GM19438 (cell line): ENCODE measurements at regions not wholly inside any gene's neighbourhood (a gene's known extent, or its start where the extent isn't known, plus 50 kb on each side); places are given as distances from the start of the nearest gene placed in this dataset.

Experiments
- ATAC-seq: cut with Tn5 transposase; IDR thresholded peaks from one replicate; pipeline ENCODE4 v1.9.1; 2021; ENCODE audit warnings: low read depth; ENCODE audit not compliant: unreplicated experiment

DNA sequence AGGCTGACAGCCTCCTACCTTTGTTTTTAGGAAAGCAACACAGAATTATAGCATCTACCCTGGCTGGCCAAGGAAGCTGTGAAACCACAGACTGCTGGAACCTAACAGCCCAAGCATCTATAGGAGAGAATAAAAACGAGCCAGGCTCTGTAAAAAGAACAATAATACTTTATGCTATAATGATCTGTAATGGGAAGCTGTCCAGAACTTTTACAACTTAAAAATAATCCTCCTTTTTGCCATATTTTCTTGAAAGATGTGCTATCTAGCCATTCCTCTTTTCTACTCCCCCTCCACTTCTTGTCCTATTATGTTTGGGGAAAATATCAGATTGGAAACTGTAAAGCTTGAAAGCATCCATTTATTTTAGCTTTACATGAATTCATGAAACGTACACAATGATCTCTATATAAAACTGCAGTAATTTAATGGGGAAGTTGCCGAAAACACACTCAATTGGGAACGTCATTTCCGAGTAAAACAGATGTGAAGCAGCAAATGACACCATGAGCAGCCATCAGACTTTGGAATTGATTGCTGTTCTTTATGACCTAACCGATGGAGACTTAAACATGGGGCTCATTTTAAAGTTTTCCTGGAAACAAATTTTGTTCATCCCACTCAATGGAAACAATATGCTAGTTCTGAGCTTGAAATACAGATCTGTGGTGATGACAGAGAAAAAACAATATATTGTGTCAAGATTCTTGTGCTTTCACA lies 450.3 kb upstream of the CLINT1 start:
- ATAC-seq = no peak

- no peak for ATAC-seq
These were observed 449.6 kb upstream of the CLINT1 start for GRCh38 chr5:158308429-158309025.

- no peak for ATAC-seq
These were observed 446.9 kb upstream of the CLINT1 start for GRCh38 chr5:158305861-158306260.

GRCh38 chr5:158304607-158305006 lies 445.7 kb upstream of the CLINT1 start:
- ATAC-seq = no peak

DNA sequence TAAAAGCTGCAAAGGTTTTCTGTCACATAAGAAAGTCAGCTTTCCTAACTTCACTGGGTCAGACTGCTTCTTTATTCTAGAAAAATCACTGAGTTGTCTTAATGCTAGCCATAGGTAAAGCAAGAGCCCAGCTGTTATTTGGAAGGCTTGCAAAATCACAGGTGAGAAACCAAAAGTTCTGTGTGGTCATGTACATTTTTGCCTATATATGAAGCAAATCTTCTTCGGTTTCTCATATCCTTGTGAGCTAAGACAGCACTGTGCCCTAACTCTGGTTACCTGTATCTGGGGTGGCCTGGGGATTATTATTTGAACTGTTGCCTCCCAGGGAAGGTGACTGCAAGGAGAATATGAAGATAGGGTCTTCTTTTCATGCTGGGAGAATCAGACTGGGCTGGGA lies 444.9 kb upstream of the CLINT1 start:
- ATAC-seq = no peak

DNA sequence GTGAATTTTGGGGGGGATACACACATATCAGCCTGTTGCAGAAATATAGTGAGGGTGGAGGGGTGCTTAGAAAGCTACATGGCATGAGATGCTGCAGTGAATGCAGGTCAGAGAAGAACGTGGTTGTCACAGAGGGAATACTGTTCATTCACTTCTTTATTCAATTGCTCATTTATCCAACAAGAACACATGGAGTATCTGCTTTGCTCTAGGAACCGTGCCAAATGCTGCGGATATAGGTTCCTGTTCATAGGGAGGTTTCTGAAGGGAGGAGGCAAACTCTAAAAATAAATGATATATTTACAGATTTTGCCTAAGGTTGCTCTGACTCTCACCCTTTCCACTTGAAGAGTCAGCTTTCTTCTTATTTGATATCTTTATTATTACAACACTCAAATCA lies 444.3 kb upstream of the CLINT1 start:
- ATAC-seq = no peak

DNA sequence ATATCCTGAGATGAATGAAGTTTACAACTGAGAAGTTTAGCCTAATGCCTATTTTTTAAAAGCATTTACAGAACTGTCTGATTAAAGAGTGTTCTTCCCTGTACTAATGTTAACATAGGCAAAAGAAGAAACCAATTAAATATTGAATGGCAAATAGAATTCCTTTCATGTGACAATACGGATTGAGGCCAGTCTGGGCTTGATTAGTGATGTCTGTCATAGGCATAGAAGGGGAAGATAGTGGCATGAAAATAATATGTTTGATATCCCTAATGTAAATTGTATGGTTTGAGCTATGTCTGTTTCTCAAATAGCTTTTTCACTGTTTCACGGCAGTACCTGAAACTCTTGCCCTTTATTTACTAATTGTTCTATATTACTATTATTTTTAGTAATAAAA lies 443.1 kb upstream of the CLINT1 start:
- ATAC-seq = no peak

DNA sequence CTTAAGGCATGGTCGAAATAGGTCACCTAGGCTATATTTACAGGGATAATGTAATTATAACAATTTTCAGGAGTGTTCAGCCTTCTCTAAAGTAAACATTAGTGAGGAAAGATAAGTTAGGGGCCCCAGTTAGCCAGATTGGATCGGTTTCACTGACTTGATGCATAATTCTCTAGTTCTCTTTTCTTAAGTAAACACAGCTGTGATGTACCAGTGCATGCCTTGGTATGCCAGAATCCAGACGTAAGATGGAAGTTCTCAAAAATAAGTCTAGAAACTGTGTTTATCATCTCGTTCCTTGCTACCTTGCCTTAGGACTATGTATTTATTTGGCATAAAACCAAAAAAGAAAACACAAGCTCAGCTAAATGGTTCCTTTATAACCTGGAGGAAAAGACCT lies 442.2 kb upstream of the CLINT1 start:
- ATAC-seq = no peak

DNA sequence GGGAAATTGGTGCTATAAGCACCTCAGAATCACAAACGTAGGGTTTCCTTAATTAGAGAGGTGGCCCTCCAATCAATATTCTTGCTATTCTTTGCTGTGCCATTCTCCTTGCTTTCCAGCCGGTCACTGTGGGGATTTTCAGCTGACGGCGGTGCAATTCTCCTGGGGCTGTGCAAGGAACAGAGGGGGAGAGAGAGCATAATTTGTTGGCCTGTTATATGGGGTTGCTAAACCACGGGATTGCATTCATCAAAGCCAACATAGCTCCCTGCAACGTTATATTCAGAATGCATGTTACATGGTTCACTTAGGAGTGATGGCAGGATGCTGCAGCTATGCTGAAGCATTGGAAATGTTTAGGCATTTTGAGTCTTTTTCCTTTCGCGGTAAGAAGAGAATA lies 441.3 kb upstream of the CLINT1 start:
- no peak for ATAC-seq

GRCh38 chr5:158297002-158297527 lies 438.1 kb upstream of the CLINT1 start:
- ATAC-seq = no peak

DNA sequence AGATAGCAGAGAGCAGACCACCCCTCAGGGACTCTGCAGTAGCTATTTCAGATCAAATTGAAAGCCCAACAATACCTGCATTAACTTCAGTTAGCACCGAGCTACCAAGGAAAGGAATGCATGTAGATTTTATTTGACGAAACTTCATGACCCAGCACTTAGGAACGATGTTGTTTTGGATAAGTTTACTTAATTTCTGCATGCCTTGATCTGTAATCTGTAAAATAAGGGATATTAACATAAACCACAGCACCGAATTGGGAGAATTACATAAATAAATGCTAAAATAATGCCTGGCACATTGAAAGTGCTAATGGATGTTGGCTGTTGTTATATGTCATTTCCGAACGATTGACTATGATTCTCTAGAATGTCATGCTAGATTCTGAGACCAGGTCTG lies 435.8 kb upstream of the CLINT1 start:
- no peak for ATAC-seq

GRCh38 chr5:158292981-158293380 lies 434.0 kb upstream of the CLINT1 start:
- no peak for ATAC-seq

- no peak for ATAC-seq
These were observed 431.0 kb upstream of the CLINT1 start for GRCh38 chr5:158289967-158290366.

DNA sequence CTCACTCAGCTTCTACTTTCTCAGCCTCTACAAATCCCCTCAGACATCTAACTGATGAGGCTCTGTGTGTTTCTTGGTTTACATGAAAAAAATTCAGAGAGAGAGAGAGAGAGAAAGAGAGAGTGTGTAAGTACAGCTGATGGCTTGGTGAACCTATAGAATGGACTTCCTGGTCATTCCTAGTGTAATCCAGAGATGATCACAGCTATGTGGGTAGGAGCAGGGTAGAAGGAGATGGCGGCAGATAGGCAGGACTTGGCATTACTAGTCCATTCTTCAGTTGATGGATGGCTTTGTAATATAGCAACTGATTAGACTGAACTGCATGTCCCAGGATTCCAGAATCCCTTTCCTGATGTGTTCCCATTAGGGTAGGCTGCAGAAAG lies 429.3 kb upstream of the CLINT1 start:
- ATAC-seq = no peak

DNA sequence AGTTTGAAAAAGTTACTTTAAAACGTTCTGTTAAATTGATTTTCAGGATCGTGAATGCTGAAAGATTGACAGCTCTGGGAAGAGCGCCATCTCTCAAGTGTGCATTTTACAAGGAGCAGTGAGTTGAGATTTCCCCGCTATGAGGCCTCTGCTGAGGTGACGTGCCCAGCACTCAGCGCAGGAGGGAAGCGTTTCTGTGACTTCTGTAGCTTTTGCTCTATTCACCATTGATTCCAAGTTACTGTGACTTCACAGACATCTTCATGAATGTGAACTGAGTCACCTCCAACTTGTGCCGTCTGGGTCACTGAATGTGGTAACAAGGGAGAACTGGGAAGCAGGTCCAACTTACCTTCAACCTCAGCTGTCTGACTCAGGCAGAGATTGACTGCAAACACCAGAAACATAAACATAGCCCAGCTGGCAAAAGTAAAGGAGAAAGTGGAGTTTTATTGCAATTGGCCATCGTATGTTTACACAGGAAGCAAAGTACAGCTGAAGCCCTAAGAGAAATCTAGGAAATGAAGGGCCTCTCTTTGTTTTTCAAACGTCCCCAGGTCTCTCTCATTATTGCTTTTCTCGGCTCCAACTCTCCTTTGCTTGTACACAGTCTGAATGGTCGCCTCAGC lies 428.8 kb upstream of the CLINT1 start:
- no peak for ATAC-seq

DNA sequence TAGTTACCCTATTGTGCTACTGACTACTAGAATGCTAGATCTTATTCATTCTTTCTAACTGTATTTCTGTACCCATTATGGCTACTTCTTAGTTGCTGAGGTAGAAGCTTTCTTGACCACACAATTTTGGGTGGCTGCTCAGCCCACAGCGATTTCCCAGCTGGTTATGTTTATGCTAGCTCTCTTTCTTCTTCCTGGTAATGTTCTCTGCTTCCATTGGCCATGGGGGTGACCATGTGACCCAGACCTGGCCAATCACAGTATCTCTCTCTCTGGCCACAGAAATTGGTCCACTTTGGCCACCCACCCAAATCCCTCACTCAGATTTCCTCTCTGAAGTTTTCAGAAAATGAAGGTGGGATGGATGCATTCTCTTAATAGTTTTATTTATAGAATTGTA lies 427.9 kb upstream of the CLINT1 start:
- ATAC-seq = no peak

DNA sequence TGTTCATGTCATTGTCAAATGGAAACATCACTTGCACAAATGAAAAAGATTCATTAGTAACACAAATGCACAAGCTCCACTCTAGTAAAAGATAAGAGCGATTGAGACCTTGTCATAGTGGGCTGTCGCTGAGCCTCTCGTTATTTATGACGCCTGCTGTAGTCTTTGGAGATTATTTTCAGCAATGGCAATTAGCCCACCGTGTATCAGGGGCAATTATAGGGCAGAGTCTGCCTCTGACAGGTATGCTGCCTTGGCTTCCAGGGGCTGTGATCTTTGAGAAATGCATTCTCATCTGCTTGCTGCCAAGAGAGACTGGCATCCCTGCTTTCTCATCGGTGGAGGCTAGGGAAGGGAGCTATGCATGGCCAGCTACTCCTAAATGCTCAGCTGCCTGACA lies 426.8 kb upstream of the CLINT1 start:
- no peak for ATAC-seq

GRCh38 chr5:158284242-158284641 lies 425.3 kb upstream of the CLINT1 start:
- ATAC-seq = no peak

DNA sequence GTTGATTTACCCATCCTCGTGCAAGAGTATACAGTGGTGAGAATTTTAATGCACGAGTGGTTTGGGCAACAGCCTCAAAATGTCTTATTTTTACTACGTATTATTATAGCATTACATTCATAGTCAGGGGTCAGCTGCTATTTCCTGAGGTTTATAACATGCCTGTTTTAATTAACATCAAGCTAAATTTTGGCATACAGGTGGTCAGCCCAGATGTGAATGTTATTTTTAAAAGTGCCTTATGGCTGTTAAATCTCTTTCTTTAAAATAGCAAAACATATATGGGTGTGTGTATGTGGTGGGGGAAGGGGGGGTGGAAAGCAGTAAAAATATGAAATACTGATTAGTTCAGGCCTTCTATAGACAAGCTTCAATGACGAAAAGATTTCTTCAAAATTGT lies 424.5 kb upstream of the CLINT1 start:
- no peak for ATAC-seq

DNA sequence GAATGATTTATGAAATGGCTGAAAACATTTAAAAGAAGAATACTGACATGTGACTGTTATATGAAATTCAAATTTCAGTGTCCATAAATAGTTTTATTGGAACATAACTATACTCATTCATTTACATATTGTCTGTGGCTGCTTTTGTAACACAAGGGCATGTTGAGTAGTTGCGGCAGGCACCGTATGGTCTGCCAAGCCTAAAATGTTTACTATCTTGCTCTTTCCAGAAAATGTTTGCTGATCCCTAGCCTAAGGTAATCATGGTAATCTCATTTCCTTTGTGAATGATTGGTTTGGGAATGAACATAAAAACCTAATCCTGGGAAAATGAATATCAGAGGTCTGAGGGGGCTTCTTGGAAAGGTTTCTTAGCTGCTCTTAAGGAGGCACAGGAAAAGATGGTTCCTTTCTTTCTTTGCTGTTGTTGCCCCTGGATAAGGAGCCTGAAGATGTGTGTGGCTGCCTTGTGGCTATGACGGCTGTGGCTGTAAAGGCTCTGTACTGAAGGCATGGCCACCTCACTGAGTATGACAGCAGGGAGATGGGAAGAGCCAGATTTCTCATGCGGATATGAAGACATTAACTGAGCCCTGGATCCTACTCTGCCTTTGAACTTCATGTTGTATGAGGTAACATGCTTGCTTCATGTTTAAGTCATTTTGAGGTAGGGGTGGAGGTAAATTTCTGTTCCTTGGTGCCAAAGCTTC lies 419.4 kb upstream of the CLINT1 start:
- no peak for ATAC-seq

DNA sequence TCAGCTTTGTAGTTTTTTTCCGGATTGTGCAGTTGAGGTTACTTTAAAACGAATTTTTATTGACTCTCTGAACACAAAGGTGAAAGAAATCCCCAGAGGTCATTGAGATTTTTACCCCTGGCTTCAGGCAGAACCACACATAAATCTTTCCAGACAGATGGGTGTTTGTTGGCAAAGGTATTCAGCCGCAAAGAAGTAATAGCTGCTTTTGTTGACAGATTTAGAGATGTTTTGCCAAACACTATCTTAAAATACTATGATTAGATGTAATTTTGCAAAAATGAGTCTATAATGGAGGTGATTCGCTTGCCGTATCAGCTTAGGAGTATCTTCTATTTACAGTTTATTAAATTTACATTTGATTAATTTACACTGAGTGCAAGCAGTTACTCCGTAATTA lies 418.3 kb upstream of the CLINT1 start:
- ATAC-seq = no peak
